Effector CD4-positive, alpha-beta T cell (primary cell): ENCODE measurements at regions not wholly inside any gene's neighbourhood (a gene's known extent, or its start where the extent isn't known, plus 50 kb on each side); places are given as distances from the start of the nearest gene placed in this dataset.
"Not testable (repeated sequence)": the region's sequence is repeated elsewhere in the genome, so short reads cannot be mapped to it uniquely, and the experiment has no call there.

Experiments
- DNase-seq: peaks from one replicate; pipeline ENCODE4 v3.0.0-alpha.2; 2020

- DNase-seq = no peak
Observed at GRCh38 chr11:80995523-80995922, 1554.7 kb upstream of the TENM4 start.

- no peak for DNase-seq
Observed at GRCh38 chr11:80993536-80993935, 1552.7 kb upstream of the TENM4 start.

- no peak for DNase-seq
Observed at GRCh38 chr11:80990885-80991284, 1550.1 kb upstream of the TENM4 start.

- no peak for DNase-seq
Observed at GRCh38 chr11:80987171-80987570, 1546.3 kb upstream of the TENM4 start.

- no peak for DNase-seq
Observed at GRCh38 chr11:80986421-80987074, 1545.7 kb upstream of the TENM4 start.

- no peak for DNase-seq
Observed at GRCh38 chr11:80980227-80980626, 1539.4 kb upstream of the TENM4 start.

- no peak for DNase-seq
Observed at GRCh38 chr11:80973786-80974185, 1533.0 kb upstream of the TENM4 start.

- no peak for DNase-seq
Observed at GRCh38 chr11:80970037-80970436, 1529.2 kb upstream of the TENM4 start.

- DNase-seq = no peak
Observed at GRCh38 chr11:80967649-80968048, 1526.8 kb upstream of the TENM4 start.

GRCh38 chr11:80960381-80961029 is 1519.7 kb upstream of the TENM4 start:
- no peak for DNase-seq

GRCh38 chr11:80959751-80960150 is 1518.9 kb upstream of the TENM4 start:
- DNase-seq = no peak

GRCh38 chr11:80958987-80959386 is 1518.2 kb upstream of the TENM4 start:
- no peak for DNase-seq

GRCh38 chr11:80958361-80958760 is 1517.5 kb upstream of the TENM4 start:
- DNase-seq = no peak

- DNase-seq = no peak
Observed at GRCh38 chr11:80955588-80955987, 1514.8 kb upstream of the TENM4 start.

- DNase-seq = no peak
Observed at GRCh38 chr11:80948781-80949180, 1508.0 kb upstream of the TENM4 start.

GRCh38 chr11:80944758-80945157 is 1503.9 kb upstream of the TENM4 start:
- DNase-seq = no peak

- DNase-seq = no peak
Observed at GRCh38 chr11:80943226-80943625, 1502.4 kb upstream of the TENM4 start.

- no peak for DNase-seq
Observed at GRCh38 chr11:80937842-80938241, 1497.0 kb upstream of the TENM4 start.

GRCh38 chr11:80930038-80930437 is 1489.2 kb upstream of the TENM4 start:
- DNase-seq = no peak

GRCh38 chr11:80929031-80929805 is 1488.4 kb upstream of the TENM4 start:
- no peak for DNase-seq

- DNase-seq = no peak
Observed at GRCh38 chr11:80925321-80925720, 1484.5 kb upstream of the TENM4 start.

- not testable (repeated sequence) for DNase-seq
Observed at GRCh38 chr11:80921310-80921709, 1480.5 kb upstream of the TENM4 start.

- DNase-seq = no peak
Observed at GRCh38 chr11:80916173-80916798, 1475.5 kb upstream of the TENM4 start.

GRCh38 chr11:80914311-80914710 is 1473.5 kb upstream of the TENM4 start:
- no peak for DNase-seq
